ENCODE measurements at regions not wholly inside any gene's neighbourhood (a gene's known extent, or its start where the extent isn't known, plus 50 kb on each side); places are given as distances from the start of the nearest gene placed in this dataset.

GRCh38 chr9:748861-749497, 92.5 kb upstream of the DMRT1 start:
- ATAC-seq (no peak), DNase-seq (ENCODE audit: low spot score) (no peak), FAIRE-seq (no peak)
- Histone ChIP-seq H3K9me3 (ENCODE audit: low read length) (no peaks in the 10 kb centered on the region), H3K79me2 (ENCODE audit: insufficient read depth, low read length) (no peaks in the 10 kb centered on the region), H3K27me3 (ENCODE audit: control insufficient read depth in 1 of 2, insufficient read depth in 2 of 2, low read length in 2 of 2) (no peaks in the 10 kb centered on the region), H3K4me1 (ENCODE audit: insufficient read depth, low read length) (peaks cover 14% of the 10 kb centered on the region), H3K36me3 (replicated peaks in 1 of 2; ENCODE audit: control insufficient read depth in 1 of 2, insufficient read depth in 2 of 2, low read length in 2 of 2) (peaks cover 18 to 37% of the 10 kb centered on the region in 2 experiments), H2AFZ (ENCODE audit: low read length) (no peak overlapping the region), H3K27ac (ENCODE audit: extremely low read length, insufficient read depth, low read length) (no peak overlapping the region), H3K4me2 (ENCODE audit: low read depth, low read length) (no peak overlapping the region), H3K9ac (ENCODE audit: insufficient read depth, low read depth, low read length) (no peak overlapping the region), H3K4me3 (replicated peaks in 1 of 3; ENCODE audit: insufficient read depth in 1 of 3, low read depth in 2 of 3, low read length in 3 of 3) (no peak overlapping the region), H4K20me1 (ENCODE audit: insufficient read depth, low read length) (peaks cover 5% of the 10 kb centered on the region; the same call in 1 of the 2 replicates)
- no TSS peak for BruUV-seq (replicated peaks)
- ChIA-PET POLR2A (interaction anchor here (1.1 kb wide), 1 partner anchor 64 kb away, joined by 3 read pairs; no protein-coding TSS in a partner anchor), CTCF (ENCODE audit: low intra/inter-chr PET ratio, low total read pairs) (no interaction called here)
- intact Hi-C loops (cut with micrococcal nuclease; ENCODE audit: unreplicated experiment), result no loop called here
- 97% methylated on average over 10 of the region's 10 CpGs for WGBS (ENCODE audit: low lambda C conversion rate)
- in situ Hi-C loops (cut with HindIII; ENCODE audit: extremely low pct_ligation_motif_present, low pct_unique_long_range_greater_than_20kb), result no loop called here
- TF ChIP-seq GPN1 (CRISPR knock-in tag; IDR thresholded peaks at IDR 0.05; ENCODE audit: borderline replicate concordance) (no peak), NFE2 (CRISPR knock-in tag; IDR thresholded peaks at IDR 0.05) (no peak), NR2F6 (IDR thresholded peaks at IDR 0.05) (no peak), NR2F6 (CRISPR knock-in tag; IDR thresholded peaks at IDR 0.05) (no peak), MAFF (IDR thresholded peaks at IDR 0.05; ENCODE audit: low read depth, low read length) (no peak), SSRP1 (CRISPR knock-in tag; IDR thresholded peaks at IDR 0.05) (0 out of 2 replicates have a peak, but pooled peaks have one; percentile 31), ZNF800 (CRISPR knock-in tag; IDR thresholded peaks at IDR 0.05) (no peak), ZNF17 (CRISPR knock-in tag; IDR thresholded peaks at IDR 0.05) (no peak), YEATS2 (CRISPR knock-in tag; IDR thresholded peaks at IDR 0.05; ENCODE audit: borderline replicate concordance) (no peak), PATZ1 (CRISPR knock-in tag; IDR thresholded peaks at IDR 0.05) (no peak), SPEN (CRISPR knock-in tag; IDR thresholded peaks at IDR 0.05; ENCODE audit: low read depth) (no peak), U2AF1 (optimal IDR thresholded peaks at IDR 0.05; ENCODE audit: low read depth, low read length) (no peak), NFE2L2 (IDR thresholded peaks at IDR 0.05; ENCODE audit: low read length) (no peak), ZEB1 (IDR thresholded peaks at IDR 0.05; ENCODE audit: insufficient replicate concordance, low read depth) (no peak), TARDBP (CRISPR knock-in tag; IDR thresholded peaks at IDR 0.05) (0 out of 2 replicates have a peak, but pooled peaks have one; percentile 5), POLR2A (IDR thresholded peaks at IDR 0.05; ENCODE audit: insufficient read depth in 1 of 2, low read depth in 2 of 2, low read length in 2 of 2) (peak in 1 of 2 experiments; percentile 50; a peak in 1 of 4 replicates), ZNF747 (CRISPR knock-in tag; IDR thresholded peaks at IDR 0.05; ENCODE audit: borderline replicate concordance) (no peak), ZNF281 (CRISPR knock-in tag; IDR thresholded peaks at IDR 0.05; ENCODE audit: borderline replicate concordance) (no peak), TBX2 (CRISPR knock-in tag; IDR thresholded peaks at IDR 0.05; ENCODE audit: borderline replicate concordance) (no peak), SRSF9 (IDR thresholded peaks at IDR 0.05; ENCODE audit: borderline replicate concordance, insufficient read depth, low read depth, low read length, poor library complexity, severe bottlenecking) (no peak), PHF20 (CRISPR knock-in tag; IDR thresholded peaks at IDR 0.05) (no peak)

All from HepG2 (cell line).